Lower leg skin (tissue), 4 donors: ENCODE measurements at regions not wholly inside any gene's neighbourhood (a gene's known extent, or its start where the extent isn't known, plus 50 kb on each side); places are given as distances from the start of the nearest gene placed in this dataset.

Experiments used
- DNase-seq, 2 donors: peaks; one replicate each; pipeline ENCODE4 v3.0.0-alpha.2; 2019; ENCODE audit warnings: low spot score in 2 of 2
- H3K4me3 ChIP-seq: fragments of 200-600 bp; sonication (generic); 2 replicates; pipeline ENCODE4 v1.5.1; 2017; ENCODE audit warnings: mild to moderate bottlenecking, low read depth; ENCODE audit not compliant: poor library complexity, severe bottlenecking
- POLR2A ChIP-seq, 2 donors: fragments of 450-650 bp; IDR thresholded peaks; one replicate each; pipeline ENCODE4 v1.6.1; 2016 to 2017; ENCODE audit warnings: antibody characterized with exemption in 2 of 2, mild to moderate bottlenecking in 1 of 2, moderate library complexity in 1 of 2
- WGBS, 2 donors: methylation state at CpG; one replicate each; pipeline ENCODE4 v1.1.5; 2018; 5-methylcytosine and 5-hydroxymethylcytosine counted together
- intact Hi-C: fragments of 100-400 bp; cut with DNase I; formaldehyde crosslinking; loops from one replicate; pipeline ENCODE4 v1.15.0; 2023; ENCODE audit warnings: low total_unique reads
- TF ChIP-seq, protein P1 (sequence below), 3 donors: fragments of 450-650 bp; IDR thresholded peaks; one replicate each; pipeline ENCODE4 v1.5.1; 2016; ENCODE audit warnings: antibody characterized with exemption in 3 of 3, mild to moderate bottlenecking in 3 of 3, moderate library complexity in 2 of 3

DNA sequence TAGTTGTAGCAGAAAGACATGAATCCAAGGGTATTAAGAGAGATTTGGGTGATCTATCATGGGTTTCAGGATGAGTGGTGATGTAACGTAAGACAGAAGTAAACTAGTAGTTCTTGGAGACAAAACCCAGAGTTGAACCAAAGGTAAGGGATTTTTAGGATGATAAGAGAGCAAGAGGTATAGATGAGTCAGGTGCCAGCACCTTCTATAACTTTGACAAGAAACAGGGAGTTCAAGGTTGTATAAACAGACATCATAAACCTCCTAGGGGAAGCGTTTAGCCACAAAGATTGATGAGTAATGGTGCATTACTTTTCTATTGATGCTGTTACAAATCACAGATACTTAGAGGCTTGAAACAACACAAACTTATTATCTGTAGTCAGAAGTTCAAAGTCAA, 447.3 kb upstream of the ARHGEF26 start:
- WGBS, 2 donors, result 84 to 86% methylated on average over 2 of the region's 2 CpGs
- intact Hi-C loops, result no loop called here
- DNase-seq, result no peak
- TF ChIP-seq, protein P1, sequence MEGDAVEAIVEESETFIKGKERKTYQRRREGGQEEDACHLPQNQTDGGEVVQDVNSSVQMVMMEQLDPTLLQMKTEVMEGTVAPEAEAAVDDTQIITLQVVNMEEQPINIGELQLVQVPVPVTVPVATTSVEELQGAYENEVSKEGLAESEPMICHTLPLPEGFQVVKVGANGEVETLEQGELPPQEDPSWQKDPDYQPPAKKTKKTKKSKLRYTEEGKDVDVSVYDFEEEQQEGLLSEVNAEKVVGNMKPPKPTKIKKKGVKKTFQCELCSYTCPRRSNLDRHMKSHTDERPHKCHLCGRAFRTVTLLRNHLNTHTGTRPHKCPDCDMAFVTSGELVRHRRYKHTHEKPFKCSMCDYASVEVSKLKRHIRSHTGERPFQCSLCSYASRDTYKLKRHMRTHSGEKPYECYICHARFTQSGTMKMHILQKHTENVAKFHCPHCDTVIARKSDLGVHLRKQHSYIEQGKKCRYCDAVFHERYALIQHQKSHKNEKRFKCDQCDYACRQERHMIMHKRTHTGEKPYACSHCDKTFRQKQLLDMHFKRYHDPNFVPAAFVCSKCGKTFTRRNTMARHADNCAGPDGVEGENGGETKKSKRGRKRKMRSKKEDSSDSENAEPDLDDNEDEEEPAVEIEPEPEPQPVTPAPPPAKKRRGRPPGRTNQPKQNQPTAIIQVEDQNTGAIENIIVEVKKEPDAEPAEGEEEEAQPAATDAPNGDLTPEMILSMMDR (IDR thresholded peaks at IDR 0.05), result no peak
- no peak for TF ChIP-seq POLR2A (IDR thresholded peaks at IDR 0.05)
- H3K4me3 ChIP-seq, result no peak overlapping the region

DNA sequence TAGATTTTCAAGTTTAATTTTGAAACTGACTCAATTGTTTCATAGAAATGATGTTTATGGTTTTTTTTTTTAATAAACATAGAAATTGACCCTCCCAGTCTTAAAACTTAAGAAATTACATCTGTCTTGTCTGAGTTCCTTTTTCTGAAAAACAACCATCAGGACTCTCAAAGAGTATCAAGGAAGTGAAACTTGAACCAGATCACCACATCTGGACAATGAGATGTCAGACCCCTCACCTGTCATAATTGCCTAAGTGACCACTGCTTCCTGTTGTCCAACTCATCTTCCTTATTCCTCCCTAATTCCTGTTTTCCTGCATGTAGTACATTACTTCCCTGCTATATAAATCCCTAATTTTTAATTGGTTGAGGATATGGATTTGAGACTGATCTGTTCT, 441.5 kb upstream of the ARHGEF26 start:
- intact Hi-C loops, result no loop called here
- no peak for TF ChIP-seq POLR2A (IDR thresholded peaks at IDR 0.05)

DNA sequence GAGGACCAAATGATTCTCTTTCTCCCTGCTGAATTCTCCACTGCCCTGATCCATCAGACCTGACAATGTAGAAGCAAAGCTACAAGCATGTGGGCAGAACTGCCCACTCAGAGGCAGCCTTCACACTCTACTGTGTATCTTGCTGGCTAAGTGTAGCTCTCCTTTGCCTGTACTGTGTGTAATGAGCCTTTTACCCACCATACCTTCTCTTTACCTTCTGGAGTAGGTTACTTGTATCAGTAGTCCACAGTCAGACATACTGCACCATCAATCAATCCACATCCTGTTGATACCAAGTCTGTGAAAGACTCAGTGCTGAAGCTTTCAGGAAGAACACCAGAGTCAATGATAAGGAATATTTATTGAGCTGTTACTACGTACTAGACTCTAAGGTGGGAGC, 440.7 kb upstream of the ARHGEF26 start:
- TF ChIP-seq, protein P1 (IDR thresholded peaks at IDR 0.05), result no peak
- no peak for TF ChIP-seq POLR2A (IDR thresholded peaks at IDR 0.05)
- DNase-seq, result no peak
- intact Hi-C loops, result no loop called here
- WGBS, 2 donors, result 67 to 81% methylated on average over 1 of the region's 1 CpG
- no peak overlapping the region for H3K4me3 ChIP-seq

More for the DNA sequence above, 441.5 kb upstream of the ARHGEF26 start:
- DNase-seq, result no peak
- no peak overlapping the region for H3K4me3 ChIP-seq

DNA sequence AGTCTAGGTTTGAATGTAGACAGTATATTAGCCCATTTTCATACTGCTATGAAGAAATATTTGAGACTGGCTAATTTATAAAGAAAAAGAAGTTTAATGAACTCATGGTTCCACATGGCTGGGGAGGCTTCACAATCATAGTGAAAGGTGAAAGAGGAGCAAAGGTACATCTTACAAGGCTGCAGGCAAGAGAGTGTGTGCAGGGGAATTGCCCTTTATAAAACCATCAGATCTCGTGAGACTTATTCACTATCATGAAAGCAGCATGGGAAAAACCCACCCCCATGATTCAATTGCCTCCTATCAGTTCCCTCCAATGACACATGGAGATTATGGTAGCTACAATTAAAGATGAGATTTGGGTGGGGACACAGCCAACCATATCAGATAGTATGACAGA, 440.1 kb upstream of the ARHGEF26 start:
- WGBS, 2 donors, result 81 to 85% methylated on average over 1 of the region's 1 CpG
- intact Hi-C loops, result no loop called here
- TF ChIP-seq POLR2A (IDR thresholded peaks at IDR 0.05), result no peak
- TF ChIP-seq, protein P1 (IDR thresholded peaks at IDR 0.05), result no peak
- DNase-seq, result no peak
- no peak overlapping the region for H3K4me3 ChIP-seq

DNA sequence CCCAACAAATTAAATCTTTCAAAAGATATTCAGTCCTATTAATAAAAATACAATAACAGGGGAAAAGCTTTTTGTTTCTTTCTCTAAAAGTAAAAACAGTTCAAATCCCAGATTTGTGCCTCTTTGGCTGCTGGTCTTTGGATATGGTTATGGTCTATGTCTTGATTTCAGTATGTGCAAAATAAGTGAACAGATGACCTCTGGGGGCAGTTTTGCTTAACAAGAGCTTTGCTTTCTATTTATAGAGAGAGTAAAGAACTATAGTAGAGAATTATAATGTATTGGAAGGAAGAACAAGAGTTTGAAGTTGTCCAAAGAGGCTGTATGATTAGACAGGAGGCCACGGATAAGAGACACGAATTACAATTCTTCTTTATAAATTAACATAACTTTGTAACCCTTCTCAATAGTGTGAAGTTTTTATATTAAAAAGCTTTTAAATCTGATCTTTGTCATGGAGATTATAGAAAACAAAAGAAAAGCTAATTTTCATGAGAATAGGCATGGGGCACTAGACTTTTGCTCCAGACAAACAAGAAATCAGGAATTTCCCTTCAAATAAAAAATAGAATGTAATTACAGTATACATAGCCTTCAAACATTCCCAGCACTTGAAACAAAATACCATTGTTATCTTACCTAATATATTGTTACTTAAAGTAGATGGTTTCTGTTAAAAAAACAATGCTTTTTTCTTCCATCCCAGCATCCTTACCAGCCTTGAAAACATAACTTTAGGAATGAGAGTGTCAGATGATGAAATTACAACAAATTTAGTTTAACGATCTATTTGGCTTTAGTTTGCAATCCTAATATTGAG, 432.7 kb upstream of the ARHGEF26 start:
- H3K4me3 ChIP-seq, result no peak overlapping the region
- WGBS, 2 donors, result 83 to 84% methylated on average over 3 of the region's 3 CpGs
- intact Hi-C loops, result no loop called here
- no peak for DNase-seq
- TF ChIP-seq, protein P1 (IDR thresholded peaks at IDR 0.05), result no peak
- no peak for TF ChIP-seq POLR2A (IDR thresholded peaks at IDR 0.05)

DNA sequence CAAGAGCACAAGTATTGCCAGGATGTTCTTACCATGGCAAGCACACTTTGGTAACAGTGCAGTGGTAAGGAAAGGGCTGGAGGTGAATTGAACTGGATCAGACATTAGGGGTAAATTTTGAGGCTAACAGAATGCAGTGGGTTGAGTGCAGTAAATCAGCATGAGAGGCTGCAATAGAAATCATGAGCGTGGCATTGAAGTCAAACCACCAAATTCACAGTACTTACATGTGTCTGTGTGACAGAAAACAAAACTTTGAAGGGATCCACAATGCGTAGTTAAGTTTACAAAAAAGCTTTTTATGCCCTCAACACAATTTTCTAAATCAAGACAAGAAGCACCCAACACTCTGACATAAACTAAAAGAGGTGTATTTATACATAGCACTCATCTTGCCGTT, 428.0 kb upstream of the ARHGEF26 start:
- H3K4me3 ChIP-seq, result no peak overlapping the region
- intact Hi-C loops, result no loop called here
- no peak for TF ChIP-seq POLR2A (IDR thresholded peaks at IDR 0.05)
- TF ChIP-seq, protein P1 (IDR thresholded peaks at IDR 0.05), result no peak
- 91 to 99% methylated on average over 3 of the region's 3 CpGs for WGBS, 2 donors
- no peak for DNase-seq
